ENCODE measurements at regions not wholly inside any gene's neighbourhood (a gene's known extent, or its start where the extent isn't known, plus 50 kb on each side); places are given as distances from the start of the nearest gene placed in this dataset.
"Not testable (repeated sequence)": the region's sequence is repeated elsewhere in the genome, so short reads cannot be mapped to it uniquely, and the experiment has no call there.

DNA sequence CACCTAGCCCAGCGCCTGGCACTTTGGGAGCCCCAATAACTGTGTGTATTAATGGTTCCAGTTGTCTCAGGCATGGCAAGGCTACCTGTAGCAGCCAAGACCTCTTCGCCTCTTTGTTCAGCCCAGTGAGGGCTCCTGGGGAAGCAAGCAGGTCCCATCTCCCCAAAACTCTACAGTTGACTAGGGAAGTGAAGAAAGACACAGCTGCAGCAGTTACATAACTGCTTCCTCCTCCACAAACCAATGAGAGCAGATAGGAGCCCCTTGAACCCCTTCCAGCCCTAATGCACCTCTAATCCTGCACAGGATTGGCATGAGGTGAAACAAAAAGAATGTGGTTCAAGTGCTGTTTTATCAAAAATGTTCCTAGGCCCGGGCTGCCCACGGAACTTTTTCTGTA lies 100.5 kb downstream of the SYF2 start:
- no peak for DNase-seq (ENCODE audit: low read depth in 2 of 2)

DNA sequence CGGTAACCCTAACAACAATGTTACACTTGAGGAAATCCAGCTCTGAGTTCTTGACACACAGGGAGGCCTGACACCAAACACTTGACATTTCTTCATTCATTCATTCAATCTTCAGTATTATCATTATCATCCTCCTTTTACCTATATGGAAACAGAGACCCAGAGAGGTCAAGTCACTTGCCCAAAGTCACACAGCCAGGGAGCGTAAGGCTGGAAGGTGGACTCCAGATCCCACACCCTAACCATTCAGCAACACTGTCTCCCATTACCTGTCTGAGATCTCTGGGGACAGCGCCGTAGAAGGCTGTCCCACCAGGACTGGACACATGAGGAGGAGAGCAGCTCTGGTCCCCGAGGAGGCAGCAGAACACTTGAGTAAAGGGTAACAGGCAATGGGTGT lies 101.4 kb downstream of the SYF2 start:
- DNase-seq (ENCODE audit: low read depth in 2 of 2): no peak

DNA sequence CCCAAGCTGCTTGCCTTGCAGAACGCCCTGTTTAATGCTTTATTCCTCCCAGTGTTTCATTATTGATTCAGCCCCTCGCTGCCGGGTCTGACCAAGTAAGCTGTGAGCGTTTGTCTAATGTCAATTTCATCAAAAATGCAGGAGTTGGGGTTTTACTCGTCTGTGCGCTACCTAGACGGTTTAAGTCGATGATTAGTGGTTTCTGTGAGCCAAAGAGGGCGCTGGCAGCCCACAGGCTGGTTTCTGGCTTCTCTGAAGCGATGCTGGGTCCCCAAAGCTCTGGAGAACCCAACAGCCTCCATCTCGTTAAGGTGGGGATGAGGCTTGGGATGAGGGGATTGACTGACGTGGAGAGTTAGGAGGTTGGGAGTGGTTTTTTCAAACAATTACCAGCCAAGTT lies 102.9 kb downstream of the SYF2 start:
- DNase-seq (ENCODE audit: low read depth in 2 of 2): no peak

DNA sequence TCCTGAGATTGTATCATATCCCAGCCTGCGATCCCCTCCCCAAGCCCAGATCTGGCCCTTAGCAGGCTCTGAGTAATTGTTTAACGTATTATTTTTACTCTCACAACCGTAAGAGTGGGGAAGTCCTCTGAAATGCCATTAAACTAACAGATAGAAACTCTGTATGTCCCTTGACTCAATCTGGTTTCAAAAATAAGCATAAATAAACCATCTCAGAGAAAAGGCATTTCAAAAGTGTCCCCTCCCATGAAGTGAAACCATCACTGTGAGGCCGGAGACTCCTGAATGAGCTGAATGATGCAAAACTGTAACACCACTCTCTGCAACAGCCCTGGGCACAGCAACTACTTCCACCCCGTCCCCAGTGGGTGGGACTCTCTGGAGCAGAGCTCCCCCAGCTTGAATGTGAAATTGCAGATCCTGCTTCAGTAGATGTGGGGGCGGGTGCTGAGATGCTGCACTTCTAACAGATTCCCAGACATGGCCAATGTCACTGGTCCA lies 104.1 kb downstream of the SYF2 start:
- DNase-seq (ENCODE audit: low read depth in 2 of 2): no peak

DNA sequence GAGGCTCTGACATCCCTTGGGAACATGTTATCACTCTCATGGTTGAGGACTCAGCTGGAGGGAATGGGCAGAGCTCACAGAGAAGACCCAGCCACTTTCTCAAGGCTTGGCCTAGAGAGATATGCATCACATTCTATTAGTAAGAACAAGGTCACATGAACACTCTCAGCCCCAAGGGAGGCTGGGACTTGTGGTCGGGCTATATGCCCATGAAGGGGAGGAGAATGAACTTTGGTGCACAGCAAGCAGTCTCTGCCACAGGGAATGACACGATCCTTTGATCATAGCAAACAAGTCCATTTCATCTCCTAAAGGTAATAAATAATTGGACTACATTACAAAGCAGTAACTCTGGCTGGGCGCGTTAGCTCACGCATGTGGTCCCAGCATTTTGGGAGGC lies 105.7 kb downstream of the SYF2 start:
- DNase-seq (ENCODE audit: low read depth in 2 of 2): no peak

DNA sequence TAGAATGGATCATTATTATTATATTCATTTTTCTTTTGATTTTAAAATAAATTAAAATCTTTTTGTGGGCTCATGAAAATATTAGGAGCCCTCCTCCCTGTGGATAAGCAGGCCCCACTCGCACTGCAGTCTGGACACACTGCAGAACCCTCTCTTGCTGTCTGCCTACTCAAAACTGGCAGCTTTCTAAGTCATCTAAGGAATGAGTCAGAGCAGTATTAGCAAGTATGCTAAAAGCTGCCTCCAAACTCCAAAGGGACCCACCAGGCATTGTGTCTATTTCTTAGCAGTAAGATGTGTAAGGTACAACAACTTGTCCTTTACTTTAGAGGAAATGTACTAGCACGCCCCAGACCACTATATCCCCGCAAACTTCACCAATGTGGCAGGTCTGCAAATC lies 108.8 kb downstream of the SYF2 start:
- DNase-seq (ENCODE audit: low read depth in 2 of 2): no peak

DNA sequence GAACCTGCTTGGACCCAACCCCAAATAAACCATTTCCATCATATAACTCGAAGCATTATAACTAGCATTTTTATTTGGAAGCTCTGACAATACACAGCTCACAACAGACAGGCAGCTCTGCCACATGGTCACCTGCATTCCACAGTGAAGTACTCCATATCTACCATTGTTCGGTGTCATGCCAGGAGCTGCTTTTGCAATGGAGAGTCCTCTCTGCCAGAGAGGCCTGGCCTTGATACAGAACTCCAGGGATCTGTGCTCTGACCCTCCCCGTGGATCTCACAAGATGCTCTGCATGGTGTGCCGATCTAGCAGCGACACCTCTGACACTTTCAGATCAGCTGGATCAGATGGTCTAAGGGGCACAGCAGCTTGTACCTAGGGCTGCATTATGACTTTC lies 109.6 kb downstream of the SYF2 start:
- DNase-seq (ENCODE audit: low read depth in 2 of 2): no peak

DNA sequence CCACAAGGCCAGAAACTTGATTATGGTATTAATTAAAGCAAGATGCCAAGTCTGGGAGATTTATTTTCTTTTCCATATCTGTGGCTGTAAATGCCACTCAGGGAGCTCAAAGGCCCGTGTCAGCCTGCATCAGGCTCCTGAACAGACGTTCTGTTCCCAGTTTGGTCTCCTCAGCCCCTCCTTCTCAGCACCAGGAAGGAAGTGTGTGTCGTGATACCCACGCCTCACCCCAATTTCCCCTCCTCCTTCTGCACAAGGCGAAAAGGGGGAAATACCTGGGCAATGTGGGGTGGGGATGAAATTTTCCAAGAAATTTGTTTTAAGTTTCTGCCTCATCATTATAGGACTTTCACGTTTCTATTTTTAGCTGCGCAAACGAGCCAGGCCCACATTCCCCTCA lies 112.0 kb downstream of the SYF2 start:
- no peak for DNase-seq (ENCODE audit: low read depth in 2 of 2)

DNA sequence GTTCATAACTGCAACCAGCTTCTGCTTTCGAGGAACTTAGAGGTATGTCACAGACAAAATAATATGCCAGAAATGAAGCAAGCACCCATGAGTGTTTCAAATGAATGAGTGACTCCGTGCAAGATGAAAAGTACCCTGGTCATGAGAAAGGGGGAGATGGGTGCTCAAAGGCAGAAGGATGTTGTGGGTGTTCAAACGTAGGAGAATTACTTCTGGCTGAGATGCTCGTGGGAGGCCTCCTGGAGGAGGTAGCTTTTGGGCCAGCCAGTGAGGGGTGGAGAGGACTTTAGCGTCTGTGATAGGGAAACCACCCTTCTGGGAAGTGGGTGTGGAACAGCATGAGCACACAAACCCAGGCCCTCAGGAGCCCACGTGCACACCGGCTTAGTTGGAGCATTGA lies 113.8 kb downstream of the SYF2 start:
- no peak for DNase-seq (ENCODE audit: low read depth in 2 of 2)

DNA sequence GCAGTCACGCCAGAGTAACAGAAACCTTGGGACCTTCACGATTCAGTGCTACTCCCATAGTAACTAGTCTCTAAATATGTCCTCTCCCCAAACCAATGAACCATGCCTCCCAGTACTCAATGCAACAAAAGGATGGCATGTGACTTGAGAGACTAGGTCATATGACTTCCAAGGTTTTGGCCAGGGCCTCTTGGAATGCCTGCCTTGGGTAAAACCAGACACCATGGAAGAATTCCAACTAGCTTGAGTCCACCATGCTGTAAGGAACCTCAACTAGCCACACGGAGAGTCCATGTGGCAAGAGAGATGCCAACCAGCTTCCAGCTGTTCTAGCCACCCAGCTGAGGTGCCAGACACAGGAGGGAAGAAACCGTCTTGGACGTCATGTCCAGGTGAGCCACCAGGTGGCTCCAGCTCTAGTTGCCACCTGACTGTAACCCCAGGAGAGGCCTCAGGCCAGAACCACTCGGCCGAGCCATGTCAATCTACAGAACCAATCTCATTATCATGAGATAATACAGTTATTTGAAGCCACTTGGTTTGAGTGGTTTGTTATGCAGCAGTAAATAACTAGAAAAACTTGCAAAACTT lies 115.0 kb downstream of the SYF2 start:
- no peak for DNase-seq (ENCODE audit: low read depth in 2 of 2)

DNA sequence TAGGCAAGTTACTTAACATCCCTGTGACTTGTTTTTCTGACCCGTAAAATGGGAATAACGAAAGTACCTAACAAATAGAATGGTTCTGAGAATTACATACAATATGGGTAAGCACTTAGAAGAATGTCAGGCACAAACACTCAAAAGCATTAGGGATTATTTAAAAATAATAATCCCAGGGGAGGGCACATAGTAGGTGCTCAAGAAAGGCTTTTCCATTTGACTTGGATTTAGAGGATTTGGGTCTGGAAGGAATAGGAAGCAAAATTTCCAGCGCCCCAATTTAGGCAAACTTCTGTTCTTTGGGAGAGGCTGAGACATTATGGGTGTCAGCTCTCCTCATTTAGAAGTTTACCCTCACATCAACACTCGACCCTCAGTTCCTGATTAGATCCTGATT lies 115.5 kb downstream of the SYF2 start:
- DNase-seq (ENCODE audit: low read depth in 2 of 2): no peak

DNA sequence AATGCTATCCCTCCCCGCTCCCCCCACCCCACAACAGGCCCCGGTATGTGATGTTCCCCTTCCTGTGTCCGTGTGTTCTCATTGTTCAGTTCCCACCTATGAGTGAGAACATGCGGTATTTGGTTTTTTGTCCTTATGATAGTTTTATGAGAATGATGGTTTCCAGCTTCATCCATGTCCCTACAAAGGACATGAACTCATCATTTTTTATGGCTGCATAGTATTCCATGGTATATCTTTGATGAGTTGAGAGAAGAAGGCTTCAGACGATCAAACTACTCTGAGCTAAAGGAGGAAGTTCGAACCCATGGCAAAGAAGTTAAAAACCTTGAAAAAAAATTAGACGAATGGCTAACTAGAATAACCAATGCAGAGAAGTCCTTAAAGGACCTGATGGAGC lies 116.2 kb downstream of the SYF2 start:
- not testable (repeated sequence) for DNase-seq (ENCODE audit: low read depth in 2 of 2)

DNA sequence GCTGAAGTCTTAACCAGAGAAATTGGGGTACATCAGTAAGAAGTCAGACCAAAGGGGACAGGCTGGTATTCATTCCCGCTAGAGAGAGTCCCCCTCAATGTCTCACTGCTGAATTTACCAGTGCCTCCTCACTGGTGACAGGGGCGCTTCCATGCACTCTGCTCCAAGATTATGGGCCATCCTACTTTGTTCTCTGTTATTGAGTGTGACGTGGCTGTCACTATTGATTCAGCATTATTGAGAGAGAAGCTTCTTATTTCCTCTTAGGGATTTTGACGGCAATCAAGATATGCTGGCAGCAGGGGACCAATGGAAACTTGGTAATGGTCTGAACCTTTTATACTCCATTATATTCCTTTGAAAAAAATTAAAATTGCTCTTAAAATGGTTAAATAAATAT lies 118.6 kb downstream of the SYF2 start:
- no peak for DNase-seq (ENCODE audit: low read depth in 2 of 2)

DNA sequence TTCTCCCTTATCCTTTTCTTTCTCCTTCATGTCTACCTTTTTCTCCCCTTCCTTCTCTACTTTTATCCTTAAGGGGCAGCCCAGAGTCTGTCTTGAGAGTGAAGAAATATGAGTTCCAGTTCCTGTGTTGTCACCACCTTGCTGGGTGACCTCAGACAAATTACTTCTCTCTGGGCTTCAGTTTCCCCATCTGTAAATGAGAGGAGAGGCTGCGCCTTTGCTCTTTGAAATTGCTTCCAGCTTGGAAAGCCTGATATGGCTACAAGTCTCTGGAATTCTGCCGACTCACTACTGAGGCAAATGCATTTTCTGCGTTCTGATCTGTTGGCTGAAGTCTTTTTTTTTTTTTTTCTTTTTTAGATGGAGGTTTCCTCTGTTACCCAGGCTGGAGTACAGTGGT lies 119.2 kb downstream of the SYF2 start:
- DNase-seq (ENCODE audit: low read depth in 2 of 2): no peak

DNA sequence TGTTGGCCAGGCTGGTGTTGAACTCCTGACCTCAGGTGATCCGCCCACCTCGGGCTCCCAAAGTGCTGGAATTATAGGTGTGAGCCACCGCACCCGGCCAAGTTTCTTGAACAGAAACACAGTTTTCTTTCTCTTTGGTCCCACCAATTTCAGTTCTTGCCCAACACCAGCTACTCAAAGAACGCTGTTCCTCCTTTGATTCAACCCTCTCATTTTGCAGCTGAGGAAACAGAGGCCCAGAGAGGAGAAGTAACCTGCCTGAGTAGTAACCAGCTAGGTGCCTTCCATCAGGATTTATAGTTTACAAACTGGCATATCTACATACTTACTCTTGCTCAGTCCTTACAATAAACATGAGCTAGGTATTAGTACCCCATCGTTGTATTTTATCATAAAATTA lies 119.9 kb downstream of the SYF2 start:
- DNase-seq (ENCODE audit: low read depth in 2 of 2): no peak

DNA sequence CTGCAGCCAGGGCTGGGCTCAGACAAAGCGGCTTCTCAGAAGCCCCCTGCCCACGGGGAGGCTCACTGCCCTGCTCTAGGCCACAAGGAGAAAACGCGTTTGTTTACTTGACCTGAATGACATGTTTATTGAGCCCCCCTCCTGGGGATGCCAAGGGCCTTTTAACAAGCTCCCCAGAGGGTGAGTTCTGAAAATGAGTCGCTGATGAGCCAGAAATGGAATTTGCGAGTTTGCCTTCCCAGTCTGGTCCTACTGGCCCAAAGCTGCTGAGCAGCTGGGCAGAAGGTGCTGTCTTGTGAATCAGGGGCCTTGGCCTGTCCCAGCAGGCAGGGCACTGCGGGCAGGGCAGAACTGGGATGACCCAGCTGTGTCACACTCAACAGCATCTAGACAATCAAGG lies 120.6 kb downstream of the SYF2 start:
- no peak for DNase-seq (ENCODE audit: low read depth in 2 of 2)

DNA sequence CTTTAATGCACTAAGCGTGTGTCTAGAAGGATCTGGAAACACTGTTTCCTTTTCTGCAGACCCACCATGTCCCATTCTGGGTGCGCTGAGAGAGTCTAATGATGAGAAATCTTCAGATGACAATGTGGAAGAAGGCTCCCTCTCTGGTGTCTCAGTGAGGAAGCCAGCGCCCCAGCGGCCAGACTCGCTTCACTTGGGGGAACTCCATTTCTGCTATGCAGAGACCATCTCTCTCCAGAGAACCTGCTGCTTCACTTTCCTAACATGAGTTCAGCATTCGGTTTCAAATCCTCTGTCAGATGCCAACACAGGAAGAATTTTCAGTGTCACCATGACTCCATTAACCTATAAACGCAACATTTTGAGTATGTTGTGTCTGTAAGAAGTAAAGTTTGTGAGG lies 121.8 kb downstream of the SYF2 start:
- DNase-seq (ENCODE audit: low read depth in 2 of 2): no peak

DNA sequence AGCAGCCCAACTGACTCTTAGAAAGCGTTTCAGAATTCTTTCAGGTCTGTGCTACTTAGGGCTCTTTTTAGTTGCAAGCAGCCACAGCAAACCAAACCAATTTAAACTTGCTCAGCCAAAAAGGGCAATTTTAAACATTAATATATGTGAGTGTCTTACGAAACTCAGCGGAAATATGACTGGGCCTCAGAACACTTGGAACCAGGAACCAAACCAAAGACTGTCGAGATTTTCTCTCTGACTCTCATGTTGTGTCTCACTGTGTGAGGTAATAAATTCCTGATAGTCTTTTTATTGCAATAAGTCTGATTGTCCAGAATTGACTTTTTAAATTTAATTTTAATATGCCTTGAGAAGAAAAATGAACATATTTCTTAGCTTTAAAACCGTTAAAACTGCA lies 122.3 kb downstream of the SYF2 start:
- no peak for DNase-seq (ENCODE audit: low read depth in 2 of 2)

DNA sequence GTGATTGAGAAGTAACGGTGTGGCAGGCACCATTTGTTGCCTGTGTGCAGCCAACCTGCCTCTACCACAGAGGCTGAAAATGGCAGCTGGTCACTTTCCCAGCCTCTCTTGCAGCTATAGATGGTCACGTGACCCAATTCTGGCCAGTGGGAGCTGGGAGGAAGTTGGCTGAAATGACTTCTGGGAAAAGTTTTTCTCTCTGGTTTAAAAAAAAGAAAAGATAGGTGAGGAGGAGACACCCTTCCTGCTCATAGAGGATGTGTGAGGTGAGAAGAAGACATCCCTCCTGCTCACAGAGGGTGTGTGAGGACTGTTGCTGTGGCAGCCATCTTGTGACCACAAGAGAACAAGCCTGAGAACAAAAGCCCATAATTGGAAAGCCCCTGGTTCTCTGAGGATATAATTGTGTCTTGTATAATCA lies 122.8 kb downstream of the SYF2 start:
- no peak for DNase-seq (ENCODE audit: low read depth in 2 of 2)

DNA sequence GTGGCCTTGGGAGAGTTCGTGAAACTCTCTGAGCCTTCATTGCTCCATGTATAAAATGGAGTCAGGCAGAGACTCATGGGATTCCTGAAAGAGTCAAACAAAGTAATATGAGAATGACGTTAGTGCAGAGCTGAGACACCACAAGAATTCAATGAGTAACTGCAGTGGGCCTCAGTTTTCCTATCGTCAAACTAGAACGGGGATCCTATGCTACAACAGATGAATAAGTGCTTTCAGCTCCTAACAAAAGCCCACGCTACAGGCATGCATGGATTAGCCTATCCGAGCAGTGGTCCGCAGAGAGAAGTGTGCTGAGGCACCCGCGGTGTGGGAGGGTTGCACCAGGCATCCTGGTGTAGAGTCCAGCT lies 124.7 kb downstream of the SYF2 start:
- DNase-seq (ENCODE audit: low read depth in 2 of 2): no peak

DNA sequence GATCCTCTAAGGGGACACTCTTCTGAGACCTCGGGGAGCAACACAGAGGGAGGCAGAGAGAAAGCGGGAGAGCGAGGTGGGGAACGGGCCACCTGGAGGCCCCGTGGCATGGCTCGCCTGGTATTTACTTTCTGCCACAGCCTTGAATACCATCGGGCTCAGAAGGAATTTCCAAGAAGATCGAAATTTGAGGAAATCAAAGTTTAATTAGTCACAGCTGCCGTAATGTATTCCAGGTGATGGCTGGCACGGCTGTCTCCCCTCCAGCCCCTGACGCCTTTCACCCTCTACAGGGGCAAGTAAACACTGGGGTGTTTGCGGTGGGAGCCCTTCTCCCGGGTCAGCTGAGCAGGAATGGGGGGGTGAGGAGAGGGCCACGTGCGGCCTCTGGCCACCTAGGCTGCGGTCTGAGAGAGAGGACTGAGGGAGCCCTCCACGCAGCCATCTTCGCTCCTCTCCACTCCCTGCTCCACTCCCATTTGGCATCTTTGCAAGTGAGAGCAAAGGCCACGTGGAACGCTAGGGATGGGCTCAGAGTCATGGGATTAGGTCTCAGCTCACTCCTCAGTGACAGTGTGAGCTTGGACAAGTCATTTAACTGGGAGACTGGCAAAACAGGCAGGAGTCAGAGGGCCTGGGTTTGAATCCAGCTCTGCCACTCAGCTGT lies 125.2 kb downstream of the SYF2 start:
- DNase-seq (ENCODE audit: low read depth in 2 of 2): no peak

DNA sequence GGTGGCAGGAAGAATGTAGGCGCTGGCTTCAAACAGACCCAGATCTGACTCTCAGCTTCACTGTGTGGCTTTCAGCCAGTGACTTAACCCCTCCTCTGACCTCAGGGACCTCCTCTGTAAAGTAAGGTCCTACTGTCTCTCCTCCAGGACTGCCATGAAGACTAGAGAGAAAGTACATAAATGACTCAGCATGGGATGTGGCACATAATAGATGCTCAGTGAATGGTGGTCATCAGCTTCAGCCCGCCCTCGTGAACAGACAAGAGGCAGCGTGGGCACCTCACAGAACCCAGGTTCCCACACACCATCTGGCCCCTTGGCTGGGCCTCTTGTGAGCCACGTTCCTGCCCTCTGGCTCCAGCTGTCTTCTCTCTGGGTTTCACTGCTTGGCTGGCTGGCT lies 126.0 kb downstream of the SYF2 start:
- DNase-seq (ENCODE audit: low read depth in 2 of 2): no peak

DNA sequence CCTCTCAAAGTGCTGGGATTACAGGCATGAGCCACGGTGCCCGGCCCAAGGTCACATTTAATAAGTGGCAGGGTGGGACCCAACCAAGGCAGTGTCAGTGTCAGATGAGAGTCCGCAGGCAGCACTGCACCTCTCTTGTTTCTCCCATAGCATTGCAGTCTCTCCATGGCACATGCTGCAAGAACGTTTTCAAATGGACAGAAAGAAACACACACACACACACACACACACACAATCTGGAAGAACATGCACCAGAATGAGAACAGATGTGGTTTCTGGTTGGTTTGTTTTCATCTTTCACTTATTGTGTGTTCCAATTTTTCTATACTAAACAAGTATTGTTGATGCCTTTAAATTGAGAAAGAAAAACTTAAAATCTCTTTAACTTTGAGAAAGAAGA lies 126.5 kb downstream of the SYF2 start:
- no peak for DNase-seq (ENCODE audit: low read depth in 2 of 2)

DNA sequence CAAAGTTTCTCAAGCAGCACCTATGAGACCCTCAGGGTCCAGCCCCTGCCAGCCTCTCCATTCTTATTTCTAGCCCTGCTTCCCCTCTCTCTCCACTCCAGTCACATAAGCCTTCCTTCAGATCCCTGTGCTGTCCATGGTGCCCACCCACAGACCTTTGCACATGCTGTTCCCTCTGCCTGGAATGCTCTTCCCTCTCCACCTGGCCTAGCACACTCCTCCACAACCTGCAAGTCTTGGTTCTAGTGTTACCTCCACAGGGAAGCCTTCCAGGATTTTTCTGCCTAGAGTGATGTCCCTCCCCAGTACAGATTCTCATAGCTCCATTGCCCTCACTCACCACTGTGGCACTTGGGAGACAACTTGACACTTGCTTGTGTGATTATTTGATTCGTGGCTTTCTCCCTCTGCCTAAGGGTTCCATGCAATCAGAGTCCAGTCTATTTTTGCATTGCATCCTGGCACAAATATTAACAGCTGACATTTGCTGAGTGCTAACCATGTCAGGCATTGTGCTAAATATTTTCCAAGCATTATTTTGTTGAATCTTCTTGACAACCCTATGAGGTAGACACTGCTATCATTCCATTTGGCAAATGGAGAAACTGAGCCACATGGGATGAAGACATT lies 127.3 kb downstream of the SYF2 start:
- no peak for DNase-seq (ENCODE audit: low read depth in 2 of 2)
